LNCaP clone FGC (cell line): ENCODE measurements at regions not wholly inside any gene's neighbourhood (a gene's known extent, or its start where the extent isn't known, plus 50 kb on each side); places are given as distances from the start of the nearest gene placed in this dataset.
A peak's percentile ranks its signal among the peaks of the same experiment; 100 is the strongest.

Experiments
- DNase-seq: peaks from one replicate; pipeline ENCODE4 v3.0.0-alpha.2; 2011; ENCODE audit warnings: low read depth
- H3K4me3 ChIP-seq: 2 replicates; pipeline ENCODE4 v1.5.1; 2011; ENCODE audit warnings: mild to moderate bottlenecking, low read depth, low read length, control low read depth
- TF ChIP-seq, protein P1 (sequence below): IDR thresholded peaks from 2 replicates; pipeline ENCODE4 v1.5.1; 2012; ENCODE audit warnings: mild to moderate bottlenecking; ENCODE audit not compliant: control insufficient read depth, insufficient read depth; ENCODE audit errors: extremely low read depth

DNA sequence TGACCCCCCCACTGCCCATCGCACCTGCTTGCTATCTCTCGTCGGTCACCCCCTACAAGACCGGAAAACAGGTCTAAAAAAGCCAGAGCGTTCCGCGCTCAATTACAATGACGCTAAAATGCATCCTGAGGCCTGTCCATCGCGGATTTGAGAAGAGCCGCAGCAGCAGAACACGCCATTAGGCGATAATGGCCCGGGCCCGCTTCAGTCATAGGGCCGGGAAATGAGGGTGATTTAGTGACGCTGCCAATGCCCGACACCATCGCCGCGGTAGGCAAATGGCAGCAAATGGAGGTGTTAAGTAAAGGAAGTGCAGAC, 64.1 kb upstream of the SSX2IP start:
- no peak overlapping the region for H3K4me3 ChIP-seq
- TF ChIP-seq, protein P1, sequence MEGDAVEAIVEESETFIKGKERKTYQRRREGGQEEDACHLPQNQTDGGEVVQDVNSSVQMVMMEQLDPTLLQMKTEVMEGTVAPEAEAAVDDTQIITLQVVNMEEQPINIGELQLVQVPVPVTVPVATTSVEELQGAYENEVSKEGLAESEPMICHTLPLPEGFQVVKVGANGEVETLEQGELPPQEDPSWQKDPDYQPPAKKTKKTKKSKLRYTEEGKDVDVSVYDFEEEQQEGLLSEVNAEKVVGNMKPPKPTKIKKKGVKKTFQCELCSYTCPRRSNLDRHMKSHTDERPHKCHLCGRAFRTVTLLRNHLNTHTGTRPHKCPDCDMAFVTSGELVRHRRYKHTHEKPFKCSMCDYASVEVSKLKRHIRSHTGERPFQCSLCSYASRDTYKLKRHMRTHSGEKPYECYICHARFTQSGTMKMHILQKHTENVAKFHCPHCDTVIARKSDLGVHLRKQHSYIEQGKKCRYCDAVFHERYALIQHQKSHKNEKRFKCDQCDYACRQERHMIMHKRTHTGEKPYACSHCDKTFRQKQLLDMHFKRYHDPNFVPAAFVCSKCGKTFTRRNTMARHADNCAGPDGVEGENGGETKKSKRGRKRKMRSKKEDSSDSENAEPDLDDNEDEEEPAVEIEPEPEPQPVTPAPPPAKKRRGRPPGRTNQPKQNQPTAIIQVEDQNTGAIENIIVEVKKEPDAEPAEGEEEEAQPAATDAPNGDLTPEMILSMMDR: no peak
- DNase-seq: no peak

DNA sequence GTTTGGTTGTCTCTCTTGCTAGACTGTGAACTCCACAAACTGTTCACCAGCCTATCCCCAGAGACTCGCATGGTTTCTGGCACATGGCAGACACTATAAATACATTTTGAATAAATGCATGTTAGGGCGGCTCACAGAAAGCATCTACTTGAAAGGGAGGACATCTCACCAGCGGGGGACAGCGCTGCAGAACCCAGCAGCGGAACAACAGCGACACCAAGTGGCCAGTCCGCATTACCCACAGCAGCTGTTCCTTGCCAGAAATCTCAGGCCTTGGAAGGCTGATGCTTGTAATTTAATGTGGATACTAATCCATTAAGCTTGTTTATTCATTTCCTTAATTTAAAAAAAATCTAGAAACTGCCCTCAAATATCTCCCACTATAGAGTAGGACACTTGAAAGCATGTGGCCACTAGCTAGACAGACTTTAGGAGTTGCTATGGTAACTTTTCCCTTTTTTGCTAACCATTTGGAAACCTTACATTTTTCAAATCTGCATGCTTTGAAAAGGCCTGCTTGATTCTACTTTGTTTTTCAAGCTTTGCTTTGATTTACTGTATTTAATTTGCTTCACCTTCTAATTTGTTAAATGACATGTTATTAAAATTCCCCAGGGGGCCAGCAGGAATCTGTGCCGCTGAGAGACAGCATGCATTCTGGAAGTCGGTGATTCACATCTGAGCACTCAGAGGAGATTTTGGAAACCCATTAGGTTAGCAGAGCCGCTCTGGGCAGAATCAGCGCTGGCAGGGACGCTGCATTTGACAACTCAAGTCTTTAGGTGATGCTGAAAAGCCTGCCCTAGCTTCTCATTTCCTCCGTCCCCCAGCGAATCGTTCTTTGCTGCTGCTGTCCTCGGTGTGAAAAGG, 63.5 kb upstream of the SSX2IP start:
- DNase-seq: peak; percentile 54
- no peak overlapping the region for H3K4me3 ChIP-seq
- TF ChIP-seq, protein P1: peak; percentile 95

DNA sequence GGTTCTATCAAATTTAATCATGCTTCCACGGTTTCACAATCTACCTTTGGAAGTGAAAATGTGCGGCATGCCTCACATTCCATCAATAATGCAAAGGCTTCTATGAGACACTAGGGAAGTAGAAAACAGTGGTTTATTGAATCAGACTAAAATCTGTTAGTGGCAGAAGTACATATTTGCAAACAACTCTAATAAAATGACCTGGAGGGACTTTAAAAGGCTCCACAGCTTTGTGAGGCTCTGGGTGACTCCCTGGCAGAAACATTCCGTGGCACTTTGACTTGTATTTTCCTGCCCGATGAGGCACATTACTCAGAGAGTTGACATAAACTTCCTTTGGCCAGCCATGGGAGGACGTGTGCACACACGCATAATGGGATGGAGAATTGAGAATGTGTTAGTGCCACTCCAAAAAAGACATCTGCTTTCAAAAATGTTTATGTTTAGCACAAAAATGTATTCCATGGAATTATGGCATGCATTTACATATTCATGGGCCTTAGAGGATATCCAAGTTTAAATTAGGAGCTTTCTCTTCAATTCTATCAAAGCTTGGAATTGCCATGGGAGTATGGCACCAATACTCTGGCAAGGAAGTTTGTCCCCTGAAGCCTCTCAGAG, 60.0 kb upstream of the SSX2IP start:
- TF ChIP-seq, protein P1: no peak
- no peak for DNase-seq
- H3K4me3 ChIP-seq: no peak overlapping the region

DNA sequence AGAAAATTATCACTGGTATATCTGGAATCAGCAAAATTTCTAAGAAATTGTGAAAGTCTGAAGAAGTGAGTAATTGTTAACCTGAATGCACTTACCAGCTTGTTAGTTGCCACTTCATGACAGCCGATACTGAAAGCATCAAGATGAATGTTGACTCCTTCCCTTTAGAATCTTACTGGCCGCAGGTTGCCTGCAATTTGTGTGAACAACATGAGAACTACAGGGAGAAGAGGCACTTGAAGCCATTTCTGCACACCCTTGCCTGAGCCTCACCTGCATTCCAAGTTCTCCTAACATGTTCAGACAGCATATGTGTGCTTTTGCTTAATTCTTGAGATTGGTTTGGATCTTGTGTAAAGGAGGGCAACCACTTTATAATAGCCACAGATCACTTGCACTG, 59.2 kb upstream of the SSX2IP start:
- DNase-seq: no peak
- TF ChIP-seq, protein P1: no peak
- no peak overlapping the region for H3K4me3 ChIP-seq

DNA sequence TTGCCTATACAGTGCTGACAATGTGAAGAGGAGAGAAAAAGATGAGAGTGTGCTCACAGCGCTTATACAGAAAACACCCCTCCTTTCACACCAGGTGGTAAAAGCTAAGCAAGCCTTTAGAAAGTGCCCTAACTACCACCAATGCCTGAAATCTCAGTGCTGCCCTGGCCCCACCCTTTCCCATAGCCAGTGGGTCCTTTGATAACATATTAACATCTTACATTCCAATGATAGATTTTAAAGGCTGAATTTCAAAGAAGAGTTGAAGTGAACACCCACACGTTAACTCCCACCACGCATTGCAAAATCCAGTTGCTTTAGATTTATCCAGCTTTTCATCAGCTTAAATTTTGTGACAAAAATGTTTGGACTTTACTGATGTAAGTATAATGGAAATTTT, 58.1 kb upstream of the SSX2IP start:
- no peak for DNase-seq
- H3K4me3 ChIP-seq: no peak overlapping the region
- TF ChIP-seq, protein P1: no peak

DNA sequence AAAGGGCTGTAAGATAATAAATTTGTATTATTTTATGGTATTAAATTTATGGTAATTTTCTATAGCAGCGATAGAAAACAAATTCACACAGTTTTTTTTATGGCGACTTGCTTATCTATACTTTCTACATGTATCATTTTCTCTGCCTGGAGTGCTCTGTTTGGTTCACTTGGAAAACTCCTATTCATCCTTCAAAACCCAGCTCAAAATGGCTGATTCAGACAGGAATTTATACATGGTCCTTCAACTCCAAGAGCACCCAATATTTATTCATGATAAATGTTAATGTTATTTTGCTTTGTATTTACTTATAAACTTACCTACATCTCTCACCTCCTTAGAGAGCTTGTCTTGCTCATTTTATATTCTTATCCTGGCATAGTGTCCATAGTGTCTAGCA, 55.6 kb upstream of the SSX2IP start:
- H3K4me3 ChIP-seq: no peak overlapping the region
- TF ChIP-seq, protein P1: no peak
- DNase-seq: no peak
